ENCODE measurements at regions not wholly inside any gene's neighbourhood (a gene's known extent, or its start where the extent isn't known, plus 50 kb on each side); places are given as distances from the start of the nearest gene placed in this dataset.

DNA sequence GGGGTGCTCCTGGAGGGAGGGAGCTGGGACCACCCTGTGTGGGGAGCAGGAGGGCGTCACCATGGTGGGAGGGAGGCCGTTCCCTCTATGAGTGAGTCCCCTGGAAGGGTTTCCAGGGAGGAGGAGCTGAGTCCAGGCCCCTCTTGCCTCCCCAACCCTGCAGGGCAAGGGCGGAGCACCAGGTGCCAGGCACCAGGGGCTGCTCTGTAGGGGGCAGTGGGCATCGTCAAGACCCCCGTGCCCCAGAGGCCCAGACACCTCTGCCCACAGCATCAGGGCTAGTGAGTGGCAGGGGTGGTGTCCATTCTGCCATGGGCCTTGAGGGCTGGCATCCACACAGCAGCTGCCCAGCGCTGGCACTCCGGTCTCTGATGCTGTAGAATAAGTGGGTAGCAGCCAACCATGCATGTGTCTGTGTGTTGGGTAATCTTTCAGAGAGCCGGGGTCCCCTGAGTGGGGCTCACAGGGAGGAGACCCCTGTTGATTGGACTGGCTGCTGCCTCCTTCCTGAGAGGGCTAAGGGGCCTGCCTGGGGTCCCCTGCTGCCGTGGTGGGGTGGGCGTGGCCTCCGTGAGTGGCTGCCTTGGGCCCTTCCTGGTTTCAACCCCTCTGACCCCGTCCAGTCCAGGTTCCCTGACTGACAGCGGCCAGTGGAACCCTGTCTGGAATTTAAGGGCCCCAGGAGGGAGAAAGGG is 72.7 kb upstream of the RNU6ATAC start:
- H3K27me3 ChIP-seq, result no peaks in the 10 kb centered on the region
- H3K27ac ChIP-seq, result no peak overlapping the region
- 83 to 95% methylated on average over 7 to 12 of the region's 13 CpGs for WGBS, 2 donors
- TF ChIP-seq POLR2A (IDR thresholded peaks at IDR 0.05), result no peak
- TF ChIP-seq, protein P1, sequence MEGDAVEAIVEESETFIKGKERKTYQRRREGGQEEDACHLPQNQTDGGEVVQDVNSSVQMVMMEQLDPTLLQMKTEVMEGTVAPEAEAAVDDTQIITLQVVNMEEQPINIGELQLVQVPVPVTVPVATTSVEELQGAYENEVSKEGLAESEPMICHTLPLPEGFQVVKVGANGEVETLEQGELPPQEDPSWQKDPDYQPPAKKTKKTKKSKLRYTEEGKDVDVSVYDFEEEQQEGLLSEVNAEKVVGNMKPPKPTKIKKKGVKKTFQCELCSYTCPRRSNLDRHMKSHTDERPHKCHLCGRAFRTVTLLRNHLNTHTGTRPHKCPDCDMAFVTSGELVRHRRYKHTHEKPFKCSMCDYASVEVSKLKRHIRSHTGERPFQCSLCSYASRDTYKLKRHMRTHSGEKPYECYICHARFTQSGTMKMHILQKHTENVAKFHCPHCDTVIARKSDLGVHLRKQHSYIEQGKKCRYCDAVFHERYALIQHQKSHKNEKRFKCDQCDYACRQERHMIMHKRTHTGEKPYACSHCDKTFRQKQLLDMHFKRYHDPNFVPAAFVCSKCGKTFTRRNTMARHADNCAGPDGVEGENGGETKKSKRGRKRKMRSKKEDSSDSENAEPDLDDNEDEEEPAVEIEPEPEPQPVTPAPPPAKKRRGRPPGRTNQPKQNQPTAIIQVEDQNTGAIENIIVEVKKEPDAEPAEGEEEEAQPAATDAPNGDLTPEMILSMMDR (IDR thresholded peaks at IDR 0.05), result no peak
- H3K4me1 ChIP-seq, result peaks cover 15% of the 10 kb centered on the region
- H3K9me3 ChIP-seq, result no peaks in the 10 kb centered on the region
- no peak overlapping the region for H3K4me3 ChIP-seq
- no peak for DNase-seq
- no peaks in the 10 kb centered on the region for H3K36me3 ChIP-seq (ENCODE audit: low read depth, missing control alignments)
- intact Hi-C loops (cut with DNase I; ENCODE audit: low total_unique reads), result no loop called here

DNA sequence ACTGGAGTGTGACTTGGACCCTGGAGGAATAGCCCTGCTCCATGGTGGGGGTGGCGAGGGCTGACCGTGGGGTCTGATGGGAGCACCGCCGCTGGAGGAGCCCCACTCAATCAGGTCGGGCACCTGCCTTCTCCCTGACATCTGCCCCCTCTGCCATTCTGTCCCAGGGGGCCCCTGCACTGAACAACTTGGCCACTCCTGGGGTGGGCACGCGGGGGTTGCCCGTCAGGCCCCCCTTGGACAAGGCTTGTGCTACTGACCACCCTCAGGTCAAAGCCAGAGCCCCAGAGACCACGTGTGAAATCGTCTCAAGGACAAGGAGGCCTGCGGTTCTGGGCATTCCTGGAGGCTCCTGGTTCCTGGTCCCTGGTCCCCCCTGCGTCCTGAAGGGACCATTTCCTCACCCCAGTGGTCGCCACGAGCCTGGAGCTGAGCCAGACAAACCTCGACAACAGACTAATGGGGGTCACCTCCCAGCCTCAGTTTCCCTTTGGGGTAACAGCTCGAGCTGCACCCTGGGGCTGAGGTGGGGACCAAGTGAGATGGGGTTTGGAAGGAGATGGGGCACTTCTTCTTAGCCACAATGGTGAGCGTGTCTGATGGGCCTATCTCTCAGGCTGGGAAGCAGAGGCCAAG is 73.4 kb upstream of the RNU6ATAC start:
- Histone ChIP-seq H3K4me1 (peaks cover 15% of the 10 kb centered on the region), H3K9me3 (no peaks in the 10 kb centered on the region), H3K27me3 (no peaks in the 10 kb centered on the region), H3K27ac (no peak overlapping the region), H3K4me3 (no peak overlapping the region), H3K36me3 (ENCODE audit: low read depth, missing control alignments) (no peaks in the 10 kb centered on the region)
- TF ChIP-seq, protein P1 (IDR thresholded peaks at IDR 0.05), result no peak
- no peak for TF ChIP-seq POLR2A (IDR thresholded peaks at IDR 0.05)
- DNase-seq, result no peak
- 86 to 96% methylated on average over 7 to 17 of the region's 17 CpGs for WGBS, 2 donors
- intact Hi-C loops (cut with DNase I; ENCODE audit: low total_unique reads), result no loop called here

DNA sequence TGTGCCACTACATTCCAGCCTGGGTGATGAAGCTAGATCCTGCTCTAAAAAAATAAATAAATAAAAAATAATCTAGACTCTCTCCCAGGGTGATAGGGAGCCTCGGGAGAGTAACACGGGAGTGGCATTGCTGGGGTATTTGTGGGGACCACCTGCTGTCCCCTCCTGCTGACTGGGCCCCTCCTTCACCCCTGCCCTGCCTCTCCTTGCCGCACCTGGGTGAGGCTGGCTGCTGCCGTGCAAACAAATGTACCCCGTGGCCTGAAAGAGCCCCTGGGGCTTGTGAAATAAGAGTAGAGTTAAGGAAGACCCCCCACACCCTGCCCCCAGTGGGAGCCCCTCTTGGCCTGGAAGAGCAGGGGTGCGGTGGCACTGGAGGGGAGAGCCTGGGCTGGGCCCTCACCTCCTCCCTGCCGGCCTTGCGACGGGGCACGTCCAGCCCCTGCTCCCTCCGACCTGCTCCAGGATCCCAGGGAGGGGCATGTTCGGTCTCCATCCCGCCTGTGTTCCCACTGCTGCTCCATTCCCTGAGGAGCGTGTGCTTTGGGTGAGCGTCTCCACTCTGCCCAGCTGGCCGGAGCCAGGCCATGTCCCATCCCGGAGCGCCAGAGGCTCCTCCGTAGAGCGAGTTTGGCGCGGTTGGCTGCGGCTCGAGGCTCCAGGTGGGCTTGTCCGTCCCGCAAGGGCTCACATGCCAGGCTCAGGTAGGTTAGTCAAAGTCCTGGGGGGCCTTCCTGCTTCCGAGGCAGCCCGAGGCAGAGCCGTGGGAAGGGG is 75.0 kb upstream of the RNU6ATAC start:
- Histone ChIP-seq H3K4me3 (no peak overlapping the region), H3K4me1 (peaks cover 15% of the 10 kb centered on the region), H3K27ac (no peak overlapping the region), H3K9me3 (no peaks in the 10 kb centered on the region), H3K27me3 (no peaks in the 10 kb centered on the region), H3K36me3 (ENCODE audit: low read depth, missing control alignments) (no peaks in the 10 kb centered on the region)
- intact Hi-C loops (cut with DNase I; ENCODE audit: low total_unique reads), result no loop called here
- WGBS, 2 donors, result 89 to 94% methylated on average over 7 to 29 of the region's 29 CpGs
- TF ChIP-seq, protein P1 (IDR thresholded peaks at IDR 0.05), result no peak
- TF ChIP-seq POLR2A (IDR thresholded peaks at IDR 0.05), result no peak
- DNase-seq, result no peak

DNA sequence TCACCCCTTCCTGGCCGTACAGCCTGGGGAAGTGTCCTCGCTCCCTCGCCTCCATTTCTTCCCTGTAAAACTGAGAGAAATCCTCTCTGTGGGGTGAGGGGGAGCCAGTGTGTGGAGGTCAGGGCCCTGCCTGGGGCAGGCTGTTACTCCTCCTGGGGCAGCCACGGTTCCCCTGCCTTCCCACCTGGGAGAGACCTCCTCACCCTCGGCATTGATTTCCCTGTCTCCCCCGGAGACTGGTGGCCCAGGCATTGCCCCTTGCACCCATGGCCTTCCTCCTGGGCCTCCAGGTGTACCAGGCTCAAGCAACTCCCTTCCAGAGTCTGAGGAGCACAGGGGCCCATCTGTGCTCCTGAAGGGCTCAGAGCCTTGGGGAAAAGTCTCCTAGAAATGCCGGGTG is 75.6 kb upstream of the RNU6ATAC start:
- WGBS, 2 donors, result 63 to 79% methylated on average over 7 of the region's 7 CpGs
- no peak for TF ChIP-seq POLR2A (IDR thresholded peaks at IDR 0.05)
- TF ChIP-seq, protein P1 (IDR thresholded peaks at IDR 0.05), result no peak
- H3K4me3 ChIP-seq, result no peak overlapping the region

More for the DNA sequence above, 75.6 kb upstream of the RNU6ATAC start:
- intact Hi-C loops (cut with DNase I; ENCODE audit: low total_unique reads), result no loop called here
- no peaks in the 10 kb centered on the region for H3K9me3 ChIP-seq
- no peak for DNase-seq
- H3K27ac ChIP-seq, result no peak overlapping the region
- H3K36me3 ChIP-seq (ENCODE audit: low read depth, missing control alignments), result no peaks in the 10 kb centered on the region
- H3K4me1 ChIP-seq, result peaks cover 15% of the 10 kb centered on the region
- no peaks in the 10 kb centered on the region for H3K27me3 ChIP-seq

Measured in testis (tissue), 2 donors.